ENCODE measurements at regions not wholly inside any gene's neighbourhood (a gene's known extent, or its start where the extent isn't known, plus 50 kb on each side); places are given as distances from the start of the nearest gene placed in this dataset.

GRCh38 chr5:135218790-135219568, 180.1 kb downstream of the MACROH2A1 start:
- Histone ChIP-seq H3K9me3 (ENCODE audit: low read depth, low read length, poor library complexity, severe bottlenecking) (no peaks in the 10 kb centered on the region), H3K36me3 (ENCODE audit: insufficient read depth, low read length, poor library complexity, severe bottlenecking) (no peaks in the 10 kb centered on the region), H3K4me1 (ENCODE audit: insufficient read depth, low read length, poor library complexity, severe bottlenecking) (no peaks in the 10 kb centered on the region), H3K27ac (ENCODE audit: low read depth, low read length, poor library complexity, severe bottlenecking) (no peak overlapping the region), H3K4me3 (ENCODE audit: low read depth, low read length, poor library complexity, severe bottlenecking) (no peak overlapping the region), H3K27me3 (replicated peaks; ENCODE audit: insufficient read depth, low read depth, low read length, poor library complexity) (no peaks in the 10 kb centered on the region)
- ChIA-PET CTCF (no interaction called here), POLR2A (ENCODE audit: low non-redundant PET) (no interaction called here)
- TF ChIP-seq, protein P1, sequence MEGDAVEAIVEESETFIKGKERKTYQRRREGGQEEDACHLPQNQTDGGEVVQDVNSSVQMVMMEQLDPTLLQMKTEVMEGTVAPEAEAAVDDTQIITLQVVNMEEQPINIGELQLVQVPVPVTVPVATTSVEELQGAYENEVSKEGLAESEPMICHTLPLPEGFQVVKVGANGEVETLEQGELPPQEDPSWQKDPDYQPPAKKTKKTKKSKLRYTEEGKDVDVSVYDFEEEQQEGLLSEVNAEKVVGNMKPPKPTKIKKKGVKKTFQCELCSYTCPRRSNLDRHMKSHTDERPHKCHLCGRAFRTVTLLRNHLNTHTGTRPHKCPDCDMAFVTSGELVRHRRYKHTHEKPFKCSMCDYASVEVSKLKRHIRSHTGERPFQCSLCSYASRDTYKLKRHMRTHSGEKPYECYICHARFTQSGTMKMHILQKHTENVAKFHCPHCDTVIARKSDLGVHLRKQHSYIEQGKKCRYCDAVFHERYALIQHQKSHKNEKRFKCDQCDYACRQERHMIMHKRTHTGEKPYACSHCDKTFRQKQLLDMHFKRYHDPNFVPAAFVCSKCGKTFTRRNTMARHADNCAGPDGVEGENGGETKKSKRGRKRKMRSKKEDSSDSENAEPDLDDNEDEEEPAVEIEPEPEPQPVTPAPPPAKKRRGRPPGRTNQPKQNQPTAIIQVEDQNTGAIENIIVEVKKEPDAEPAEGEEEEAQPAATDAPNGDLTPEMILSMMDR (conservative IDR thresholded peaks at IDR 0.05; ENCODE audit: low read depth, low read length), result no peak
- TF ChIP-seq EZH2 (IDR thresholded peaks at IDR 0.05; ENCODE audit: borderline replicate concordance, low read depth, low read length, poor library complexity, severe bottlenecking), result no peak
- intact Hi-C loops (cut with micrococcal nuclease; ENCODE audit: unreplicated experiment), result no loop called here
- no peak for DNase-seq (ENCODE audit: low spot score)
- BruUV-seq (replicated peaks), result no TSS peak

GRCh38 chr5:135218486-135218755, 180.6 kb downstream of the MACROH2A1 start:
- no peaks in the 10 kb centered on the region for H3K36me3 ChIP-seq (ENCODE audit: insufficient read depth, low read length, poor library complexity, severe bottlenecking)
- no peaks in the 10 kb centered on the region for H3K9me3 ChIP-seq (ENCODE audit: low read depth, low read length, poor library complexity, severe bottlenecking)
- CTCF ChIA-PET, result no interaction called here
- TF ChIP-seq EZH2 (IDR thresholded peaks at IDR 0.05; ENCODE audit: borderline replicate concordance, low read depth, low read length, poor library complexity, severe bottlenecking), result no peak
- TF ChIP-seq, protein P1 (conservative IDR thresholded peaks at IDR 0.05; ENCODE audit: low read depth, low read length), result no peak
- no TSS peak for BruUV-seq (replicated peaks)
- no peak for DNase-seq (ENCODE audit: low spot score)
- intact Hi-C loops (cut with micrococcal nuclease; ENCODE audit: unreplicated experiment), result no loop called here
- POLR2A ChIA-PET (ENCODE audit: low non-redundant PET), result no interaction called here
- H3K27ac ChIP-seq (ENCODE audit: low read depth, low read length, poor library complexity, severe bottlenecking), result no peak overlapping the region
- no peaks in the 10 kb centered on the region for H3K27me3 ChIP-seq (replicated peaks; ENCODE audit: insufficient read depth, low read depth, low read length, poor library complexity)
- H3K4me3 ChIP-seq (ENCODE audit: low read depth, low read length, poor library complexity, severe bottlenecking), result no peak overlapping the region
- H3K4me1 ChIP-seq (ENCODE audit: insufficient read depth, low read length, poor library complexity, severe bottlenecking), result no peaks in the 10 kb centered on the region

DNA sequence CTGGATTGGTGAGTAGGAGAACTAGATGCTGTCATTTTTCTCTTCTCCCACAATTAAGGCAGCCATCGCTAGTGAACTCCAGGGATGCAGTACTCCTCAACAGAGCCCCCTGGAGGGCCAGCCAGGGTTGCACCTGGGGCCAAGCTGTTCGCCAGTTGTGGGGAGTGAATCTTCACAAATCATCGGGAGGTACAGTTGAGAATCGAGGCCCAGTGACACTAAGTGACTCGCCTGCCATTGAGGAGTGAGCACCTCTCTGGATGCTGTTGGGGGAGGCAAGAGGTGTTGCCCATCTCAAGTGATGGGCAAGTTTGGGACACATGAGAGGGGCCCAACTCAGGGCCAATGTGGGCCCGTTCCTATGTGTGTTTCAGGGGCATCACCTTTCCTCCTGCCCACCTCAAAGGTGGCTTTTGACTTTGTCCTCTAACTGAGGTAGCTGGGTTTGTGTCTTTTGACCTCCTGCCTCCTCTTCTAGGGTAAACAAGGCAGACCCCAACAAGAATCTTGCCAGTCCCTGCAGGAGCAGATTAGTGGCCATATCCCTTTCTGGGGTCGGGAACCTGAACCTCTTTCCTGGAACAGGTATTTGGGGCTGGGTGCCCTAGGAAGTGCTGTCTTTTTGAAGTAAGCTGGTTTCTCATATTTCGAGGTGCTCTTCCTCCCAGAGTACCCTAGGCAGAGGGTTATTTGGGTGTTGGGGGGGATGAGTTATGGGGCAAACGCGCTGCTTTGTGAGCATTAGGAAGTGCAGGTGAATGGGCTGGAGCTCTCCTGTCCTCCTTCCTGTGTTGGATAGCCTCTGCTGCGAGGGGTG, 181.2 kb downstream of the MACROH2A1 start:
- Histone ChIP-seq H3K4me3 (ENCODE audit: low read depth, low read length, poor library complexity, severe bottlenecking) (no peak overlapping the region), H3K27ac (ENCODE audit: low read depth, low read length, poor library complexity, severe bottlenecking) (no peak overlapping the region), H3K4me1 (ENCODE audit: insufficient read depth, low read length, poor library complexity, severe bottlenecking) (no peaks in the 10 kb centered on the region), H3K9me3 (ENCODE audit: low read depth, low read length, poor library complexity, severe bottlenecking) (no peaks in the 10 kb centered on the region), H3K27me3 (replicated peaks; ENCODE audit: insufficient read depth, low read depth, low read length, poor library complexity) (no peaks in the 10 kb centered on the region), H3K36me3 (ENCODE audit: insufficient read depth, low read length, poor library complexity, severe bottlenecking) (no peaks in the 10 kb centered on the region)
- no TSS peak for BruUV-seq (replicated peaks)
- TF ChIP-seq, protein P1 (conservative IDR thresholded peaks at IDR 0.05; ENCODE audit: low read depth, low read length), result no peak
- TF ChIP-seq EZH2 (IDR thresholded peaks at IDR 0.05; ENCODE audit: borderline replicate concordance, low read depth, low read length, poor library complexity, severe bottlenecking), result no peak
- ChIA-PET CTCF (no interaction called here), POLR2A (ENCODE audit: low non-redundant PET) (no interaction called here)
- DNase-seq (ENCODE audit: low spot score), result no peak
- intact Hi-C loops (cut with micrococcal nuclease; ENCODE audit: unreplicated experiment), result no loop called here
